EL (cell line): ENCODE measurements at regions not wholly inside any gene's neighbourhood (a gene's known extent, or its start where the extent isn't known, plus 50 kb on each side); places are given as distances from the start of the nearest gene placed in this dataset.
A peak's percentile ranks its signal among the peaks of the same experiment; 100 is the strongest.
"Not testable (repeated sequence)": the region's sequence is repeated elsewhere in the genome, so short reads cannot be mapped to it uniquely, and the experiment has no call there.

ENCODE experiments used
- DNase-seq: peaks from one replicate; pipeline ENCODE4 v3.0.0-alpha.2; 2016

GRCh38 chr3:74921676-74922075 lies 307.2 kb upstream of the CNTN3 start:
- no peak for DNase-seq

DNA sequence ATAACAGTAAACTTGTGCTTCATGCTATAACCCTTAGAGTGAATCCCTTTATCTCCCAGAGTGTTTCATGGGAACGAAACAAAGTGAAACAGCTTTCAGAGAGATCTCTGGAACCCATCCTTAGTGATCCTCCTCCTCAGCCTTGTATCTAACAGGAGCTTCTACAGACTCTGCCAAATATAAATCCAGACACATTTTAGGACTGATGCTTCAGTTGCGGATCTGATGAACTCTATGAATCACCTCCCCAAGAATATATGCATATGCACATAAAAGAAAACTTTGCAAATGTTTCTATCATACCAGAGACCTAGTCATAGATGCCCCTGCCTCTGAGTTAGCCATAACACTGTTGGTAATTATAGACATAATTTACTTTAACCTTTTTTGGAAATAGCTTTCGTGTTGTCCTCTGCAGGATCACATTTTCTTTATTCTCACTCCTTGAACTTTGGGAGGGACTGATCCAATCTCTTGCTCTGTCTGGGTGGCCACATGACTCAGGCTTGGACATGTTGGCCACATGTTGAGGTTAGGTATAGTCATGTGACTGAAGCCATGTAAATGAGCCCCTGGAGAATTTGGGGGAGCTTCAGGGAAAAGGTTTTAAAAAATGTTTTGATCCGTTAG lies 306.4 kb upstream of the CNTN3 start:
- DNase-seq, result no peak

DNA sequence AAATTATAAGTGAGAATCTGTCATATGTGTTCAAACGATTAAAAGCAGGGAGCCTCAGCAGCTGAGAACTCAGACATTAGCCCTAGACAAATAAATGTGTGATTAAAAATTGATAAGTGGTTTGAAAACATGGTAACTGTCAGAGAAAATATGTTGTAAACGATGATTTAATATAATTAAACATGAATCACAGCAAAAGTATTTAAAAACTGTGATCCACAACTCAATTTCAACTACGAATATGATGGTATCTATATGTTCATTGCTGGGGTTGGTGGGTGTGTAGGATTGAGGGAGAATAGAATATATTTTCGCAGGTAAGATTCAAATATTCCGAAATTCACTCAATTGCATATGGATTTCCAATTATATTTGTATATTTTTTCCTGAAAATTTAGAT lies 302.2 kb upstream of the CNTN3 start:
- no peak for DNase-seq

- DNase-seq, result no peak
Observed at GRCh38 chr3:74906181-74906580, 291.7 kb upstream of the CNTN3 start.

DNA sequence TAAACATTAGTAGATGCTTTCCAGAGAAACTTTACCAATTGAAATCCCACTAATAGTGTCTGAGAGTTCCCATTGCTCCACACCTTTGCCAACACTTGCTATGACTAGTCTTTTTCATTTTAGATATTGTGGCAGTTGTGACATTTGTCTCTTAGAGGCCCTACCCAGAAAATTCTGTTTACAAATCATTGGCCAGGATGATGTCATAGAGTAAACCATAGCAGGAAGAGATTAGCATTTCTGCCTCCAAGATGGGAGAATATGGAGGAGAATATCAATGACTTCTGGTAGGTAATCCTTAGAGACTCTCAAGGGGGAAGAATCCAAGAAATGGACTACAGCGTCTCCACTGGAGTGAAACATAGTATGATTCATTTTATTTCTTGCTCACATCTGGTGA lies 291.0 kb upstream of the CNTN3 start:
- no peak for DNase-seq

GRCh38 chr3:74904646-74905045 lies 290.2 kb upstream of the CNTN3 start:
- DNase-seq, result no peak

- not testable (repeated sequence) for DNase-seq
Observed at GRCh38 chr3:74899796-74900516, 285.5 kb upstream of the CNTN3 start.

DNA sequence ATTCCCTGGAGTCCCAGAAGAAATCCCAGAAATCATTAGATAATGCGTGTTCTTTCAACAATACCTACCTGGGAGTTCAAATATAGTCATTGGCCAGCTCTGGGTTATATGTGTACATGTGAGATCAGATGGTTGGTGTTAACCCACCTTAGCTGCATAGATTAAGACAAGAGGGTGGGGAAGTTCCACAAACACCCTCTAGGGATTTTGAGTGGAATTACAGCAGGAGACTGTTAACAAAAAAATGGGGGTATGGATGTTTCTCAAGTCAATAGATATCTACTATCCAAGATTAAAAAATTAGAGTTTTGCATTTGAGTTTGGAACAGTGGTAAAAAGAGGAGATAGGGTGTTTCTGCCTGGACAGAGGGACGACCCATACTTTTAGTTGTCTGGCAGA lies 282.5 kb upstream of the CNTN3 start:
- peak; percentile 2 for DNase-seq

GRCh38 chr3:74891312-74891711 lies 276.9 kb upstream of the CNTN3 start:
- DNase-seq, result no peak

DNA sequence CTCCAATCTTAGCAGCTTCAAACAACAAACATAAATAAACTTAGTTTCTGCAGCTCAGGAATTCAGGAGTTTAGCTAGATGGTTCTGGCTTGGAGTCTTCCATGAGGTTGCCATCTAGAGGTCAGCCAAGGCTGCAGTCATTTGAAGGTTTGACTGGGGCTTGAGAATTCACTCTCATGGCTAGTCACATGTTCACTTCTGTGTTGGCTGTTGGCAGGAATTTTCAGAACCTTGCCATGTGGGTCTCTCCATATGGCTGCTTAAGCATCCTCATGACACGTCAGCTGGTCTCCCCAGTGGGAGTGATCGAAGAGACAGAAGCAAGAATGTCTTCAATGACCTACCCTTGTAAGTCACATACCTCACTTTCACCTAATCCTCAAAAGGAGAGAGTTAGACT lies 269.2 kb upstream of the CNTN3 start:
- peak; percentile 10 for DNase-seq

DNA sequence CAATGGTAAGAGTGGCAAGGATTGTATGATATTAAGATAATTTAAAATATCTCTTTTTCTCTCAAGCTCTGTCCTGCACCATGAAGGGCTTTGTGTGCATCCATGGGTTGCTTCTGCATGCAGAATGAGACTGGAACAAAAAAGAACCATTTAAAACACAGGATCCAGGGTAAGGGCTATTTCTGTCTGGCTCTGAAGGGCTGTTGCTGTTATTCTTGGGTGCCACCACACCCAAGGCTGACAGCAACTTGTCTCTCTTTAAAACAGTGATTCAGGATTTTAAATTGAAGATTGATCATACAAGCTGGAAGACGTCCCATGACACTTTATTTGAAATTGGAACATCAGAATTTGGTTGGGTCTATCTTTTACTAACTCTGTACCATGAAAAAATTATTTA lies 268.8 kb upstream of the CNTN3 start:
- DNase-seq, result no peak

- DNase-seq, result no peak
Observed at GRCh38 chr3:74880237-74880636, 265.8 kb upstream of the CNTN3 start.

- DNase-seq, result no peak
Observed at GRCh38 chr3:74866357-74867030, 252.0 kb upstream of the CNTN3 start.

DNA sequence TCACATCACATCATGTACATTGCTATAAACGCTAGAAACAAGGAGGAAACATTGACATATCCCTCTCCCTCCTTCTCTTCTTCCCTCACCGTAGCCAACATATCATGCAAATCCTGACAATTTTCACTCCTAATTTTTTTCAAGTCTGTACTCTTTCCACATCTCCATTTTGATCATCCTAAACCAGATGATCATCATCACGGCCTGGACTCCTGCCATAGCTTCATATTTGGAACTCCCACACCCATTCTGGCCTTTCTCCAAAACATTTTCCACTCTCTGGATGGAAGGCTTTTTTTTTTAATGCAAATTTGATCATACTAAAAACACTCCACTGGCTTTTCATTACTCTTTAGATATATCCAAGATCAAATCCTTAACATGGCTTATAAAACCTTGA lies 248.0 kb upstream of the CNTN3 start:
- DNase-seq, result no peak

DNA sequence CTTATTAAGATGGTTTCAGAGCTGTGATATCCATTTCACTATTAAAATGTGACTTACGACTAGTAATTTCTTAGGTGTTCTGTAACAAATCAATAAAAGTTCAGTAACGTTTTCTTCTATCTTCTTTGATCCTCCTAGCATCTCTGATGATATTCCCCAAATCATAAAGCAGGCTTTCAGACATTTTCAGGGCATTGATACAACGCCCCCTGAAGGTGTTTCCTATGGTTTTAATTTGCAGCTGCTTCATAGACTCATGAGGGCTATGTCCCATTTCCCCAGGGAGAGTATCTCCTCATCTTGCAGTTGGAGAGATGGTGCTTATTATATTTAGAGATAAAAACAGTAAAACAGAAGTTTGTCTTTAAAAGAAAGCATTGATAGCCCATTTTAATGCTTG lies 246.8 kb upstream of the CNTN3 start:
- DNase-seq, result no peak

DNA sequence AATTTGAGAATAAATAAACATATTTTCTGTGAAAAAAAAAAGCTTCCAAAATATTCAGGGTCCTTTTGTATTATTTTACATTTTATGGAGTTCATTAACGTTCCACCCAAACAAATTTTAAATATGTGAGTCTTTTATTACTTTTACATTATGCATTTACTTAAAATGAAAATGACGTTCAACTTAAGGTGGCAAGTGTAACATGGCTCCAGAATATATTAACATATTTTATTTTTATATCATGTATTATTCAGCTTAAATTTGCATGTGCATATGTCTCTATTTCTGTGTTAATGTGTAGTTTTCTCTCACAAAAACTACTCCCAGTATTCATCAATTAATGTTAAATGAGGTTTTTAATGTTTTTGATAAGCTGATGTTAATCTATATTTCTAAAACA lies 243.6 kb upstream of the CNTN3 start:
- DNase-seq, result no peak

DNA sequence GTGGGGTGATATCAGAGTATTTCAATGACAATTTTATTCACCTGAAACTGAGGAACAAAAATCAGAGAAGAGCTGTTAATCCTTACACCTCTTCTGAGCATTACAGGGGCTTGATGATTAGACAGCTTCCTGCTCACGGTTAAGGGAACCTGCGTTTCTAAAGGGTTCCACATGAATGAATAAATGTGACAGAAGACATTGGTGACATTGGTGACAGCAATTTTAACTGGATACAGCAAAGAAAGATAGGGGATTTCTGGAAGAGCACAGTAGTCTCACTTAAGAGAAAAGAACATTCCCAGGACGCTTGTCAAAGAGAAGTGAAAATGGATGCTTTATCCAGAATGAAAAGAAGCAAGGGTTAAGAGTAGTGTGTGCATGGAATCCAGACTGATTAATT lies 235.9 kb upstream of the CNTN3 start:
- DNase-seq, result no peak

GRCh38 chr3:74847093-74847492 lies 232.6 kb upstream of the CNTN3 start:
- no peak for DNase-seq

DNA sequence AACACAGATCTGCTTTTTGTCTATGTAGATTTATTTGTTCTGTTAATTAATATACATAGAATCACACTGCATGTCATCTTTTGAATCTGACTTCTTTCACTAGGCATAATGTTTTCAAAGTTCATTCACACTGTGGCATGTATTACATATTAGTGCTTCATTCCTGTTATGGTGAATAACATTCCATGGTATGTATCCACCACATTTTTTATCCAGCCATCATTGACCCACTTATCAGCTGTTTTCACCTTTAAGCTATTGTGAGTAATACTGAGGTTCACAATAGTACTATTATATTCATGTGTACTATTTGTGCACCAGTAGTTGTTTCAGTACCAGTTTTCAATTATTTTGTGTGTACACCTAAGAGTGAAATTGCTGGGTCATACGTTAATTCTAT lies 230.6 kb upstream of the CNTN3 start:
- DNase-seq, result no peak

- no peak for DNase-seq
Observed at GRCh38 chr3:74844428-74844827, 230.0 kb upstream of the CNTN3 start.

- DNase-seq, result no peak
Observed at GRCh38 chr3:74842649-74843048, 228.2 kb upstream of the CNTN3 start.

DNA sequence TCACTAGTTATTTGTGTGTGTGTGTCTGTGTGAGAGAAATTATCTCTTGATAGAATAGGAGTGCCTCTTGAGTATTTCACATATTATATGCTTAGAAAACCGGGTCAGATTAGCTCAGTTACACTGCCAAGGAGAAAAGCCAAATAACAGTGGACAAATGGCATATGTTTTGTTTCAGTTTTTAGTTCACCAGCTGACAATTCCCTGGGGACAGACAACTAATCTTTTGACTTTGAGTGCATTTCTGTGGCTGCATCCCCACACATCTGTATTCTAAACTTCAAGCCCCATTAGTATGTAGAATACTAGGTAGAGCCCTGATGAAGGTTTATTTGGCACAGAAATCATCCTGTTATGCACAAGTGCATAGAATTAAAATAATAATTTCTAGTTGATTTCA lies 227.7 kb upstream of the CNTN3 start:
- no peak for DNase-seq

DNA sequence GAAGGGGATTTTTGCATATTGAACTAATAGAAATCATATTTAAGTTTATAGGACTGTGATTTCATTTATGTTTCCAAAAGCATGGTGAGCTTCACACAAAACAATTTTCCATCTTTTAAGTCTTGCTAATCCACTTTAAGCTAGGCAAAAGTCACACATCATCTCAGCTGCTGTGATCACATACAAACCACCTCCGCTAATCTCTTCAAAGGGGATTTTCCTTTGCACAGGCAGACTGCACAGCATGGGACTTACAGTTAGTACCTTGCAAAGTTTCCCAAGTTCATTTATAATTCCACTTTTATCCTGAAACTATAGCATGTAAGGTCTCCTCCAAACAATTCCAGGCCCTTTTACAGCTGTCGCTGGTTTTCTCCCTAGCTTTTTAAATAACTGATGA lies 225.1 kb upstream of the CNTN3 start:
- DNase-seq, result no peak

DNA sequence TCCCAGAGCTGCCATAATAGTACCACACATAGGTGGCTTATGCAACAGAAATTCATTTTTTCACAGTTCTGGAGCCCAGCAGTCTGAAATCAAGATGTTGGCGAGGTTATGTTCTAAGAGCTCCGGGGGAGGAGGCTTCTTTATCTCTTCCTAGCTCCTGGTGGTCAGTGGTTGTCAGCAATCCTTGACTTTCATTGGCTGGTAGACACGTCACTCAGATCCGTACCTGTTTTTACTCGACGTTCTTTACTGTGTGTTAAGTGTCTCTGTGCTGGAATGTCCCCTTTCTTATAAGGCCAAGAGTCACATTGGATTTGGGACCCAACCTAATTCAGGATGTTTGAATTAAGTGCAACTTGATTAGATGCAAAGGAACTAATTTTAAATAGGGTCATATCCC lies 218.5 kb upstream of the CNTN3 start:
- DNase-seq, result no peak

DNA sequence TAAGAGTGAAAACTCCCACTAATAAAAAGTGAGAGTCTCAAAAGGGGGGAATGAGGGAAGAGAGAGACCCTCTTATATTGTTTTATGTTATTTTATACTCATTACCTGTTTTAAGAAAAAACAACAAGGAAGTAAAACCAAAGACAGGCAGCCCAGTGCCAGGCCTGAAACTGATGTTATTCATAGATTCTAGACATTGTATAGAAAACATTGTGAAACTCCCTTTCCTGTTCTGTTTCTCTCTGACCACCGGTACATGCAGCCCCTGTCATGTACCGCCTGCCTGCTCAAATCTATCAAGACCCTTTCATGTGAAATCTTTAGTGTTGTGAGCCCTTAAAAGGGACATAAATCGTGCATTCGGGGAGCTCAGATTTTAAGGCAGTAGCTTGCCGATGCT lies 216.4 kb upstream of the CNTN3 start:
- DNase-seq, result not testable (repeated sequence)
